ENCODE measurements at regions not wholly inside any gene's neighbourhood (a gene's known extent, or its start where the extent isn't known, plus 50 kb on each side); places are given as distances from the start of the nearest gene placed in this dataset.

GRCh38 chr15:58260725-58261267, 122.6 kb downstream of the AQP9 start:
- TF ChIP-seq, protein P1, sequence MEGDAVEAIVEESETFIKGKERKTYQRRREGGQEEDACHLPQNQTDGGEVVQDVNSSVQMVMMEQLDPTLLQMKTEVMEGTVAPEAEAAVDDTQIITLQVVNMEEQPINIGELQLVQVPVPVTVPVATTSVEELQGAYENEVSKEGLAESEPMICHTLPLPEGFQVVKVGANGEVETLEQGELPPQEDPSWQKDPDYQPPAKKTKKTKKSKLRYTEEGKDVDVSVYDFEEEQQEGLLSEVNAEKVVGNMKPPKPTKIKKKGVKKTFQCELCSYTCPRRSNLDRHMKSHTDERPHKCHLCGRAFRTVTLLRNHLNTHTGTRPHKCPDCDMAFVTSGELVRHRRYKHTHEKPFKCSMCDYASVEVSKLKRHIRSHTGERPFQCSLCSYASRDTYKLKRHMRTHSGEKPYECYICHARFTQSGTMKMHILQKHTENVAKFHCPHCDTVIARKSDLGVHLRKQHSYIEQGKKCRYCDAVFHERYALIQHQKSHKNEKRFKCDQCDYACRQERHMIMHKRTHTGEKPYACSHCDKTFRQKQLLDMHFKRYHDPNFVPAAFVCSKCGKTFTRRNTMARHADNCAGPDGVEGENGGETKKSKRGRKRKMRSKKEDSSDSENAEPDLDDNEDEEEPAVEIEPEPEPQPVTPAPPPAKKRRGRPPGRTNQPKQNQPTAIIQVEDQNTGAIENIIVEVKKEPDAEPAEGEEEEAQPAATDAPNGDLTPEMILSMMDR (IDR thresholded peaks at IDR 0.05; ENCODE audit: low read depth, low read length): no peak
- no peak for TF ChIP-seq EZH2phosphoT487 (IDR thresholded peaks at IDR 0.05; ENCODE audit: low read depth)

Measured in OCI-LY3 (cell line).